ENCODE measurements at regions not wholly inside any gene's neighbourhood (a gene's known extent, or its start where the extent isn't known, plus 50 kb on each side); places are given as distances from the start of the nearest gene placed in this dataset.

- TF ChIP-seq CTCF (IDR thresholded peaks at IDR 0.05), result no peak
- no peak for TF ChIP-seq EP300 (IDR thresholded peaks at IDR 0.05)
- TF ChIP-seq POLR2A (IDR thresholded peaks at IDR 0.05), result no peak
Observed at GRCh38 chr6:94349227-94349626, 929.9 kb upstream of the EPHA7 start.
